ENCODE measurements at regions not wholly inside any gene's neighbourhood (a gene's known extent, or its start where the extent isn't known, plus 50 kb on each side); places are given as distances from the start of the nearest gene placed in this dataset.

DNA sequence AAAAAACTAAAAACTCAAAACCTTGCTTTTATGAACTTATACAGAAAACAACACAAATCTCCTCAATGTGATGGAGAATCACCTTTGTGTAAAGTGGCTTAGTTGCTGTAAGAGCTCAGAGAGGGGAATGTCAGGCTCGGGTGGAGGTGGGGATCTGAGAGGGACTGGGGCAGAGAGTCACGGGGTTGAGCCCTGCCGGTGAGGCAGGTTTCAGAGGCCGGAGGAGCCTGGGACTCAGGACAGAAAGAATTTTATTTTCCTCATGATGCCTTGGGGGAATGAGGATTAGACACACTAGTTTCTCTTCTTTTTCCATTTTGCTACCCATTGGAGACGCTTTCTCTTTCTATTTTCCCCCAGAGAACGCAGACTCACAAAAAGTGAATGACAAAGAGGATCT lies 252.3 kb upstream of the FOXQ1 start:
- TF ChIP-seq POLR2AphosphoS5 (IDR thresholded peaks at IDR 0.05; ENCODE audit: low read depth, low read length): no peak
- no peak for TF ChIP-seq SIN3A (IDR thresholded peaks at IDR 0.05; ENCODE audit: borderline replicate concordance, insufficient read depth, low read length)
- TF ChIP-seq TAF1 (IDR thresholded peaks at IDR 0.05; ENCODE audit: borderline replicate concordance, insufficient read depth, low read length): no peak
